ENCODE measurements at regions not wholly inside any gene's neighbourhood (a gene's known extent, or its start where the extent isn't known, plus 50 kb on each side); places are given as distances from the start of the nearest gene placed in this dataset.
"Not testable (repeated sequence)": the region's sequence is repeated elsewhere in the genome, so short reads cannot be mapped to it uniquely, and the experiment has no call there.

DNA sequence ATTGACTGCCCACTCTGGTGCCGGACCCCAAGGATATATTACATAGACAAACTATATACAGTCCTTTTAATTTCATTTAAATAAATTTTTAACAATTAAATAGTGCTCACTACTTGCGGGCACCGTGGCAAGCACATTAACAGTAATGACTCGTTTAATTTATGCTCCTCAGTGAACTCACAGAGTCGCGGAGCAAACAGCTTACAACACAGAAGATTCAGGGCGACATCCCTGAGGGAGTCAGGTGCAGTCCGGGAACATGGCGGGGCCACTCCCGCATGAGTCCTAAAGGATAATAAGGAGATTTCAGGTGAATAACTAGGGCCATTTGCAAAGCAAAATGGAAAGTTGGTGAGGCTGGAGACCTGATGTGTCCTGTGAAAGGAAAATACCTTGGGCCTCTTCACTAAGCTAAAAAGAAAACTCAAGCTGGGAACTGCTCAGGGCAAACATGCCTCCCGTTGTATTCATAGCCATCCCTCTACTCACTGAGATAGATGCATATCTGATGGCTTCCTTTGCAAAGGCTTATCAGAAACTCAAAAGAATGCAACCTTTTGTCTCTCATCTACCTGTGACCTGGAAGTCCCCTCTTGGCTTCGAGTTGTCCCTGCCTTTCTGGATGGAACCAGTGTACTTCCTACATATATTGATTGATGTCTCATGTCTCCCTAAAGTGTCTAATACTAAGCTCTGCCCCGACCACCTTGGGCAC, 125.6 kb downstream of the KLF6 start:
- DNase-seq (ENCODE audit: low spot score), result no peak

DNA sequence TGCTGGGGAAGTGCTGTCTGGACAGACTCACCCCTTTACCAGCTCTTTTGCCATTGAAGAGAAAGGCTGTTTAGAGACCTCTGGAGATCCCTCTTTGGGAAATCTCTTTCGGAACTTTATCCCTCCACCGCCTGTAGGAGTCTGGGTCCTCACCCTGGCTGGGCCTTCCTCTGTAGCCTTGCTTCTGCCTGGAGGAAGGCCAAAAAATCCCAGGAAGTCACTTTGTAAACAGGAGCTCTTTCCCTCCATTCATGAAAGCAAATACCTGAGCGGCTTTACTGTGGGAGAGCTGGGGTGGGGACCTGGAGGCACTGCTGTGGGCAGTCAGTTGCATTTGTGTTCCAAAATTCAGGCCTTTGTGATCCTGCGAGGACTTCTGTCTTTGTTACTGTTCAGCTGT, 126.2 kb downstream of the KLF6 start:
- DNase-seq (ENCODE audit: low spot score), result no peak

DNA sequence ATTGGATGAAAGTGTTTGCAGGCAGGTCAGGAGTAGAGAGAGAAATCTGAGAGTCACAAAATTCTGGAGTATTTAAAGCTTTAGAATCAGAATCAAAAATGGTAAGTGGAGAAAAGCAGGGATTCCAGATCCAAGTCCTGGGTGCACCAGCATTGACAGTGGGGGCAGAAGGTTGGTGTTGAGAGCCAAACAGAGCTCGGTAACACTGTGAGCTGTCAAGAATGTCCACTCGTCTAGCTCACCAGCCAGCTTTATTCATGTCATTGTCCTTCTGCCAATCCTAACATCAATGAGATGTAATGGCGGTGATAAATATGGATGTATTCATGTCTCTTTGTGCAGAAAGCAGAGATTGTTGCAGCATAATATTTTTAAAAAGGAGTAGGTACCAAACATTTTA, 128.8 kb downstream of the KLF6 start:
- DNase-seq (ENCODE audit: low spot score), result no peak

DNA sequence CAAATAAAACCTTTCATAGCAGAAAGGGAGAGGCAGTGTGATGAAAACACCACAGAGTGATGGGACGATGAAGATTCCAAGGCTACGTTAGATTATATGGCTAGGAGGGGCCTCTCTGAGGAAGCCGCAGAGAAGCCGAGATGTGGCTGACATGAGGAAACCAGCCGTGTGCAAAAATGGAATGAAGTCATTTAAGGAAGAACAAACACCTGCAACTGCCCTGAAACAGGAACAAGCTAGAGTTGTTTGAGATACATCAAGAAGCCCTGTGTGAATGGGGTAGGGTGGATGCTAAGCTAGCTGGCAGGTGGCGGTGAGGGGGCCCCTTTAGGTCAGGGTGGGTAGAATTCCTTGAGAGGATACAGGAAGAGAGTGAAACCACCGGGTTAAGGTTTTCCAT, 129.5 kb downstream of the KLF6 start:
- no peak for DNase-seq (ENCODE audit: low spot score)

DNA sequence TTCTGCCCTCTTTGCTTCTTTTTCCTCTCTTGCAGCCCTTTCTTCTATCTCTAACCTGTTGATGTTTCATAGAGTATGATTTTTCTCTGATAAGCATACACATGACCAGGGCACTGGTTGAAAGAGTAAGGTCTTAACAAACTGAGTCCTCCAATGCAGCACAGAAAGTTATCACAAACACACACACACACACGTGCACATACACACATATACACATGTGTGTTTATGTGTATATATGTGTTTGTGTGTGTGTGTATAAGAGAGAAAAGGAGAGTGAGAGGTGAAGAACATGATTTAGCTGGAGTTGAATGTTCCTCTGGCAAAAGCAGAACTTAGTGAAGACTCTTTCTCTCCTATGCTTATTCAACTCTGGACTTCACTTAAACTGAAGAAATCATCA, 130.0 kb downstream of the KLF6 start:
- DNase-seq (ENCODE audit: low spot score), result no peak

DNA sequence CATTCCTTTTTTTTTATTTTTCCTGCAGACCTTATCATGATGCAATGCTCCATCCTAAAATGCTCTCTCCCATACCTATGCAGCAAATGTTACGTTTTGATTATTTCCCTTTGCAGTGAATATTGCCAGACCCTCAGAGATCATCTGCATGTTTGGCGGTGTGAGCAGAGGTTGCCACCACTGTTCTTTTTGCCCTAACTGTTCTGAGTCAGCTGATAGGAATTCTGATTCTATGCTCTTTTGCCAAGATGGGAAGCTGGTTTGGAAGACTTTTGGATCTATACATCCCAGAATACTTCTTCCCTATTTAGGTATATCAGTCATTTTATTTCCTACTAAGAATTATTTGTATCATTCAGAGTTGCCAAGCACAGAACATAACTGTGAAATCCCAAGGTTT, 130.5 kb downstream of the KLF6 start:
- peak; percentile 22 for DNase-seq (ENCODE audit: low spot score)

DNA sequence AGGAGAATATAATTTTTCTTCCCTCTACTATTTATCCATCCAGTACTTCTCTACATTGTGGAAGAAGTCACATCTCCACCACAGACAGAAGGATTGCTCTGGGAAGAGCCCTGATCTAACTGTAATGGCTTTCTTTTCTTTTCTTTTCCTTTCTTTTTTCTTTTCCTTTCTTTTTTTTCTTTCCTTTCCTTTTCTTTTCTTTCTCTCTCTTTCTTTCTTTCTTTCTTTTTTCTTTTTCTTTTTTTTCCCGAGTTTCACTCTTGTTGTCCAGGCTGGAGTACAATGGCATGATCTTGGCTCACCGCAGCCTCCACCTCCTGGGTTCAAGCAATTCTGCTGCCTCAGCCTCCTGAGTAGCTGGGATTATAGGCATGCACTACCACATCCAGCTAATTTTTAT, 131.7 kb downstream of the KLF6 start:
- DNase-seq (ENCODE audit: low spot score), result not testable (repeated sequence)

DNA sequence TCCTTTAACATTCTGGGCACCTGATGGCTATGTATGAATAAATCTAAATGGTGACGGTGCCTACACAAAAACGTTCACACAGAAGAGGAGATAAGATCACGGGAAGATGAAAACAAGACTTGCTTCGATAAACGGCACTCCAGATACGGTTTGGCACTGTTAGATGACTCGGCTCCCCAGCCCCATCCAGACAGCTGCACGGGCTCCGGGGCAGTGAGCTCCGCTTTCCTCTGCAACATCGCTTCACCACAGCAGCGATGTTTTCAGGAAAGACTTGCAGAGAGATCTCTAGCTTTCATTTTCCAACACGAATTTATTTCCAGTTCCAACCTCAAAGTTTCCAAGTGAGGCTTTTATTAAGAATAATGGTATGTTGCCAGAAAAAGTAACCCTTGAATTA, 132.1 kb downstream of the KLF6 start:
- peak; percentile 33 for DNase-seq (ENCODE audit: low spot score)

DNA sequence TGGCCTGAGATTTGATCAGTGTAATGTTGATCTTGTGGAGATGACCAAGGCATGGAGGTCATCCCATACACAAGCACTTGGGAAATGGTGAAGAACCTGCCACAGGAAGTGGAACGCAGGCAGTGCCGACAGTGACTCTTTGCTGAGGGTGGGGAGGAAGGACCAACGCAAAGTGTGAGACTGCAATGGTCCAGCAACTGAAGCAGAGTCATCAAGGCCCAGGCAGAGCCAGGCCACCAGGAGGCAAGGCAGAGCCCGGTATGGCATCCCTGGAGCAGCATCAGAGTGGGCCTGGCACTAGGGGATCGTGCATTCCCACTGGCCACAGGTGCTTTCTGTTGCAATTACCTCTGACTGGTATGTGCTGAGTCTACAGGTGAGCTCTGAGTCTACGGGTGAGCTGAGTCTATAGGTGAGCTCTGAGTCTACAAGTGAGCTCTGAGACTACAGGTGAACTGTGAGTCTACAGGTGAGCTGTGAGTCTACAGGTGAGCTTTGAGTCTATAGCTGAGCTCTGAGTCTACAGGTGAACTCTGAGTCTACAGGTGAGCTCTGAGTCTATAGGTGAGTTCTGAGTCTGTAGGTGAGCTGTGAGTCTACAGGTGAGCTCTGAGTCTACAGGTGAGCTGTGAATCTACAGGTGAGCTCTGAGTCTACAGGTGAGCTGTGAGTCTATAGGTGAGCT, 132.9 kb downstream of the KLF6 start:
- no peak for DNase-seq (ENCODE audit: low spot score)

DNA sequence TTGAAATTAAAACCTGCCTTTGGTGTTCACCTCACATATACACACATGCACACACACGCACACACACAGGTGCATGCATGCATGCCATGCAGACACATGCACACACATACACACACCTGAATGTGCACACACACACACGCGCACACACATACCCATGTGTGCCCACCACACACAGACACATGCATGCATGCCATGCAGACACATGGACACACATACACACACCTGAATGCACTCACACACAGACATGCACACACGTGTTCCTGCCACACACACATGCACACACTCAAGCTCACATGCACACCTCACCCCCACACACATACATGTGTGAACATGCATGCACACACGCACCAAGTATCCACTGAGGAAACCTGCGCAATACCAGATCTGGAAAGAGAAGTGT, 136.4 kb downstream of the KLF6 start:
- no peak for DNase-seq (ENCODE audit: low spot score)

DNA sequence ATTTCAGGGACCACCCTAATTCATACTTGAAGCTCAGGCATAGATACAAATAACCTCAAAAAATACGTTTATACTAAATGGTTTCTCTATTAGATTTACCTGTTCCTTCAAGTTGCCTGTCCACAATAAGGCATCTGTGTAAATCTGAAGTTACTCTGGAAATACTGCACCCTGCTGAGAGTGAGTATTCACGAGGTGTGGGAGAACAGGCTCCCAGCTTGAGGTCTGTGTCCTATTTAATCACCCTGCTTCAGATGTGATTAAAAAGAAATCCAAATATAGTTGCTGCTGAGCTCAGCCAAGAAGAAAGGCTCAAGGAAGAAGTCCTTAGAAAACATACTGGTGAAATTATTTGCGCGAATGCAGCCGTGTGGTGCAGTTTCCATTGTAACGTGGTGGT, 136.8 kb downstream of the KLF6 start:
- no peak for DNase-seq (ENCODE audit: low spot score)

DNA sequence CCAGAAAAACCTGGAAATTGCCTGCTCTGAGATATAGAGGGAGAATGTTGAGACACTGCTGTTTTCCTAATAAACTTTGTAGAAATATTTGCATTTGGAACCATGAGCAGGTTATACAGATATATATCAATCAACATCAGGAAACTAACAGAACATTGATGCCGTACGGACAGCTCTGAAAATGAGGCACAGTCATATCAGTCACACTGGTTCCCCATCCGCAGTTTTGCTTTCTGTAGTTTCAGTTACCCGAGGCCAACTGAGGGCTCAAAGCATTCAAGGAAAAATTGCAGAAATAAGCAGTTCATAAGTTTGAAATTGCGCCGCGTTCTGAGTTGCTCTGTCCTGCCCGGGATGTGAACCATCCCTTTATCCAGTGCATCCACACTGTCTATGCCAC, 137.9 kb downstream of the KLF6 start:
- DNase-seq (ENCODE audit: low spot score), result no peak

DNA sequence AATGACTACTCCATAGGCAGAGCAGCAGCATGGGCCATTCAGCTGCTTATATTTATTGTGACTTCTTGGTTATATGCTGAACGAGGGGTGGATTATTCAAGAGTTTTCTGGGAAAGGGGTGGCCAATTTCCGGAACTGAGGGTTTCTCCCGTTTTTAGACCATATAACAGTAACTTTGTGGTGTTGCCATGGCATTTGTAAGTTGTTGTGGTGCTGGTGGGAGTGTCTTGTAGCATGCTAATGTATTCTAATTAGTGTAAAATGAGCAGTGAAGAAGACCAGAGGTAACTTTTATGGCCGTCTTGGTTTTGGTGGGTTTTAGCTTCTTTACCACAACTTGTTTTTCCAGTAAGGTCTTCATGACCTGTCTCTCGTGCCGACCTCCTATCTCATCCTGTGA, 139.6 kb downstream of the KLF6 start:
- DNase-seq (ENCODE audit: low spot score), result no peak

DNA sequence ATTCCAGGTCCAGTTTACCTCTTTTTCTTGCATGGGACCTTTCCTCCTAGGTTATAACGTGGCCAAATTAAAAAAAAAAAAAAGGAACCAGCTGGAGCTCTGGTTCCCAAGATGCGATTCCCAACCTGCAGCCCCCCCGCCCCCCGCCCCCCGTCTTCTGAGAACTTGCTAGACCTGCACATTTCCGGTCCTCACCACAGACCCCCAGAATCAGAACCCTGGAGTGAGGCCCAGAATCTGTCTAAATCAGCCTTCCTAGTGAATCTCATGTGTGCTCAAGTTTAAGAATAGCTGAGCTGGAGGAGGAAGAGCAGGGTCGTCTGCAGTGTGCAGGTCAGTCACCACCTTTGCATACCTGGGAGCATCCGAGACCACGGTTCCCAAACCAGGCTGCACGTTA, 144.2 kb downstream of the KLF6 start:
- no peak for DNase-seq (ENCODE audit: low spot score)

DNA sequence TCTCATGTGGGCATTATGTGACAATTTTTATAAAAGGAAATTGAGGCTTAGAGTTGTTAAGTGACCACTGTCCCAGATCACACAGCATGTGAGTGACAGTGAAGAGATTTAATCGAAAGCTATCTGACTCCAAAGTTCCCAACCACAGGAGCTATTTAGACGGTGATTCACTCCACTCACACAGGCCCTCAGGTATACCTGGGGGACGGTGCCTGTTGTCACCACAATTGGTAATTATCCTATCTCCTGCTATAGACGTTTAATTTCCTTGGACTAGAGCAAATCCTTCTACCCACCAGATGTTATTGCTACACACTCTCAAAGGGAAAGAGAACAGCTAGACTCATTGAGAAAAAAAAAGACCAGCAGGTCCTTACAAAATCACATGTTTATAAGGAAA, 145.5 kb downstream of the KLF6 start:
- DNase-seq (ENCODE audit: low spot score), result no peak

DNA sequence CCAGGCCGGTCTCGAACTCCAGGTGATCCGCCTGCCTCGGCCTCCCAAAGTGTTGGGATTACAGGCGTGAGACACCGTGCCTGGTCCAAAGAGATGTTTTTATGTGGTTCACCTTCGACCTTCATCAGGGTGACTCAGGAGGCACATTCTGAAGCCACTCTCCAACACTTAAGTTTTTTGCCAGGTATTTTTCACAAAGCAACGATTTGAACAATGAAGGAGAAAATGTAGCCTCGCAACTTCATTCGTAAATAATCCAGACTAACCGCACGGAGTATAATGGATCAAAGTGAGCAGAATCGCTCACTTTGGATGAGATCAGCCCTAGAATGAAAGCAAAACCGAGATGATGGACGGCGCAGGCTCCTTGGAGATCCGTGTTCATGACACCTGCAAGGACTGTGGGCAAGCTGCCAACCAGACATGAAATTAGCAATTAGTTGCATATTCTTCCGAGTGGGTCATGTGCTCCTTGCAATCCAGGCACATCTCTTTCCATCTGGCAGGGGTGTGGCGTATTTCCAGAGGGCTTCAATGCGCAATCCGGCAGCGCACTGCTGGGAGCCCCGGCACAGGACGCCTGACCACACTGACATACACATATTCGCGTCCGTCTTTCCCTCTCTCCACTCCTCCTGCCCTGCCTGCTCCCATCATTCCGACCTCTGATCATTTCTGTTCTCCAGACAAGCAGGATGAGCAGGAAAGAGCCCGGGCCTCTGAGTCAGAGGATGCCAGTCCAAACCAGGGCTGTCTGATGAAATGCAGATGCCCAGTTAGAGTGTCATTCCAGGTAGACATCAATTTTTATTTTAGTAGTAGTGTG, 148.4 kb downstream of the KLF6 start:
- DNase-seq (ENCODE audit: low spot score), result no peak

DNA sequence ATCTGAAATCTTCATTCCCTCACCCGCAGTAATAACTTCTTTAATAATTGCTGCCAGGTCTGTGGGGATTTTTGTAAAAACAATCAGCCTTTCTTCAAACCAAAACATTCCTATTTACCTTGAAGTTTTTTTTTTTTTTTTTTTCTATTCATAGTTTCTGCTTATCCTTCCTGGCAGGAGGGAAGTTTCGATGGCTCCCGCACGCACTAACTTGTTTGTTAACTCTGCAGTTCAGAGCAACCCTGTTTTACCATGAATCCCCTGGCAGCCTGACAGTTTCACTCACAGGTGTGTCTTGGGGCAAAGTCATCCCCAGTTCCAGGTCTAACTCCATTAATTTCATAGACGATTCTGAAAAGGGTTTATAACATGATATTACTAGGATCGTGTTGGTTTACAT, 149.3 kb downstream of the KLF6 start:
- DNase-seq (ENCODE audit: low spot score), result no peak

DNA sequence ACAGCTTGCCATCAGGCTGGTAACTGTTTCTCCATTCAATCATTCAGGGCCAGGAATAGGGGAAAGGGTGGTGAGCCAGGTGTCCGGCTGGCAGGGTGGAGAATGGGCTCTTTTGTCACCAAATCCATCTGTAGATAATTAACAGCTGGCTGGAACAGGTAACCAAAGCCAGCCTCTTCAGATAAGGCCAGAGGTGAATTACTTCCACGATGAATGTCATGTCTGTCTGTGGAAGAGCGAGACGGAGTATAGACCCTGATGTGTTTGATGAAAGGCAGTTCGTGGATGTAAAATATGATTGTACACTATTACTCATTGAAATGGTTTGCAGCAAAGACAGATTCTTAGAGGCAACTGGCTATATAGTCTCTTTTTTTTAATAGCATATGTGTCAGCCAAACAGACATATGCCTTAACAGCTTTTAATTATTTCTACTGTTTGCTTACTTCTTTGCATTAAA, 149.8 kb downstream of the KLF6 start:
- no peak for DNase-seq (ENCODE audit: low spot score)

DNA sequence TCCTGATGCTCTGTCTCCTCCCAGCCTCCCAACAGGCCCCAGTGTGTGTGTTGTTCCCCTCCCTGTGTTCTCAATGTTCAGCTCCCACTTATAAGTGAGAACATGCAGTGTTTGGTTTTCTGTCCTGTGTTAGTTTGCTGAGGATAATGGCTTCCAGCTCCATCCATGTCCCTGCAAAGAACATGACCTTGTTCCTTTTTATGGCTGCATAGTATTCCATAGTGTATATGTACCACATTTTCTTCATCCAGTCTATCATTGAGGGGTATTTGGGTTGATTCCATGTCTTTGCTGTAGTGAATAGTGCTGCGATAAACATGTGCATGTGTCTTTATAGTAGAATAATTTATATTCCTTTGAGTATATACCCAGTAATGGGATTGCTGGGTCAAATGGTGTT, 150.4 kb downstream of the KLF6 start:
- DNase-seq (ENCODE audit: low spot score), result not testable (repeated sequence)

DNA sequence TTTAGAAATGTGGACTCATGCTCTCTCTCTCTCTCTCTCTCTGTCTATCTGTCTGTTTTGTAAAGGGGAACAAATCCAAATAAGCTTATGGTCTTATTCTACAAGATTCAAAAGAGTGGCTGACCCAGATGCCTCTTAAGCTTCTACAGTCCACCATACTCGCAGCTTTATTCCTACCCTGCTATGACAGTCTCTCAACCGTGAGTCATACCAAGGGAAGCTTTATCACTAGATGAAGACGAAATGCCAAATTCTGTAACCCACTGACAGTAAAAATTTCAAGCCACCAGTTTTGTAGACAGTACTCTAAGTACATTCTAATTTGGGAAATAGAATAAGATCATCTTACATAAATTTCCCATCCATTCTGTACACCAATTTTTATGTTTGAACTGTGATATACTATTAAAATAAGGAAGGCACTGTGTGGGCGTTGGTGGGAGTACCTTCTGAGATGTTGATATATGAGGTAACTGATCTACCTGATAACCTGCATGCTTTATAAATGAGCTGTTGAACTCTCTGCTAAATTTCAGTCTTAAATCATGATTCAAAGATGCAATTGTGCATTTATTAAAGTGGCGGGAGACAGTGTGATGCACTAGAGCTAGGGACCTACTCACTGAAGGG, 153.2 kb downstream of the KLF6 start:
- DNase-seq (ENCODE audit: low spot score), result no peak

DNA sequence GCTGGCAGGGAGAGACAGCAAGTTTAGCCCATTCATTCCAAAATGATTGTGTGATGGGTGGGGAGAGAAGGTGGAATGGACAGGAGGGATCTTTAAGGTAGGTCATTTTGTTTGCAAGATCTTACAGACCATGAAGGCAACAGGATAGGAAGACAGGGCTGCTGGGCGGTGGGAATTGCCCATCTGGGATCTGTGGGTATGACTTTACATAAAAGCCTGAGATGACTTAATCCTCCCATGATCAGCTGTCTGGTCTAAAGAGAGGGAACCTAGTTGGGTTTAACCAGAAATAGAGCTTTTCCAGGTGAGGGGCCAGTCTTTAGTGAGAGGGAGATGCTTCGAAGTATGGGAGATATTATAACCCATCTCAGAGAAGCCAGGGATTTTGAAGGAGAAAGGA, 153.7 kb downstream of the KLF6 start:
- no peak for DNase-seq (ENCODE audit: low spot score)

DNA sequence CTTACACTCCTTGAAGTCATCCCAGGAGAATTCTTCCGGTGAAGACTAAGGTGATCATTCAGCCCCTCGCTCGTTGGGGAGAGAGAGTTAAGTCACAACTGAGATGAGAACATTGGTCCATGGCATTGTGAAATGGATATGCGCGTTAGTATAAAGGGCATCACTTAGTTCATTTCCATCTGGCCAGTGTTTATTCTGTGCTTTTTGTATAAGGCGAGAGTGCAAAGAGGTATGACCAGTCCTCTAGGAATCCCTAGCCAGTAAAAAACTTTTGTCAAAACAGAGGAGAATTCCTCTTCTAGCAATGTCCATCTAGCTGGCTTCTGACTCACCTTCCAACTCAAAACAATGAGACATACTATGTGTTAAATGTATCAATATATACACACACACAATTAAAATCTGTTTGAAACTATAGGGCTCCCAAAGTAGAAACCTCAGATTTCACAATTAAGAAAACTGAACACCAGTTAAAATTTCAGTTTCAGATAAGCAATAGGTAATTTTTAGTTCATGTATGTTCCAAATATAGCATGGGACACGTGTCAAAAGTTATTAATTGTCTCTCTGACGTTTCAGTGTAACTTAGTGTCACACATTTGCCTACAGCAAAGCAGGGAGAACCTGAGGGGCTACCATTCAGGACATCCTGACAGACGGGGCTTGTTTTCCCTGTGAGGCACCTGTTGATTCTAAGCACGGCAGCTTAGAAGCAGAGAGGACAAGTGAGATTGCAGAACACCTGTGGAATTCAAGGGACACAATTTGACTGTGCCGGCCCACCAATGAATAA, 158.9 kb downstream of the KLF6 start:
- DNase-seq (ENCODE audit: low spot score), result peak; percentile 52

Measured in AG08396 (cell line).